IPS DF 4.7 (cell line): ENCODE measurements at regions not wholly inside any gene's neighbourhood (a gene's known extent, or its start where the extent isn't known, plus 50 kb on each side); places are given as distances from the start of the nearest gene placed in this dataset.

Source experiments
- DNase-seq: peaks from one replicate; pipeline ENCODE4 v3.0.0-alpha.2; 2013; ENCODE audit warnings: low spot score; ENCODE audit errors: extremely low read depth

DNA sequence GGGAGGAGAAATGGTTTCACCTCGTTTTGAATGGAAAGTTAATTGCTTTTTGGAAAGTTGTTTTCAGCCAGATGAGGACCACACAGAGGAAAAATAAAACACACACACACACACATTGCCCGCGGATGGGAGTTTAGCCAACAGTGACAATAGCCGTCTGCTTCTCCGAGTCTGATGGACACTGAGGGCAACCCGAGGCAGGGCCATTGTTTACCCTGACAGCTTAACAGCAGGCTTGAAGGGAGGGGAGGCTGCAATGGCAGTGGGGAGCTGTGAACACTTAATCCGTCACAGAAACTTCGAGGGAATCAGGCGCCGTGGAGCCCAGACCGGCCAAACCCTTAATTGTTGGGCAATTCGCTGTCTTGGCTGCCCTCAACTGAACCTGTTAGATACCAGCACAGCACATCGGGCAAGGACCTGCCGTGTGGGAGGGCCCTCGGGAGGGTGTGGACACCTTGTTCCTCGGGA is 145.9 kb downstream of the ACKR3 start:
- DNase-seq: no peak

DNA sequence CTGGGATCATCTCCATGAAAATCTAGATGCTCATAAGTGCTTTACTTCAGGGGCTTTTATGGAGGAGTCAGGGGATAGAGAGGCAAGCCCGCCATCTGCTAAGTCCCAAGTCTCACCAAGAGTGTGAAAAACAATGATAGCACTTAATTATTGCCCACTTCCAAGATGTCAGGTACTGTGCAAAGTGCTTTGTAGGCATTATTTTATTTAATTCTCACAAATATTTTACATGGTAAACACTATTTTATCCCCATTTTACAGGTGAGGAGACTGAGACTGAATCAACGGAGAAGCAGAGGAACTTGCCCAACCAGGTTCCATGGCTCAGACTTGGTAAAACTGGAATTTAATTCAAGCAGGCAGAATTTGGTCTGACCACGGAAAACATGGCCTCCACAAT is 147.5 kb downstream of the ACKR3 start:
- no peak for DNase-seq

DNA sequence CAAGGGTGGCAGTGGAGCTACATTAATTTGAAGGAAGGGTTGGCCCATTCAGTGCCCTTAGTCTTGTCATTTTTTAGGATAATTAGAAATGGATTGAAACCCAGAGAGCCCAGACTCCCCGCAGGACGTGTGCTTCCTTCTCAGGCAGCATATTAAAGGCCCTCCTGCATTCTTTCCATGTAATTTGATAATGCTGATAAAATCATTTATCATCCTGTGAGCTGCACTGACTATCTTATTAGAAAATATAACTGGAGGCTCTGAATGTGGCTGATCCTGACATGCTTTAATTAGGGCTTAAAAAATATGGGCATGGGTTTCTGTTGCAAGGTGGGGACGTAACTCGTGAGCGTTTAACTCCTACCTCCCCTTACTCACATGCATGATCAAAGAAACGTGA is 148.1 kb downstream of the ACKR3 start:
- no peak for DNase-seq

DNA sequence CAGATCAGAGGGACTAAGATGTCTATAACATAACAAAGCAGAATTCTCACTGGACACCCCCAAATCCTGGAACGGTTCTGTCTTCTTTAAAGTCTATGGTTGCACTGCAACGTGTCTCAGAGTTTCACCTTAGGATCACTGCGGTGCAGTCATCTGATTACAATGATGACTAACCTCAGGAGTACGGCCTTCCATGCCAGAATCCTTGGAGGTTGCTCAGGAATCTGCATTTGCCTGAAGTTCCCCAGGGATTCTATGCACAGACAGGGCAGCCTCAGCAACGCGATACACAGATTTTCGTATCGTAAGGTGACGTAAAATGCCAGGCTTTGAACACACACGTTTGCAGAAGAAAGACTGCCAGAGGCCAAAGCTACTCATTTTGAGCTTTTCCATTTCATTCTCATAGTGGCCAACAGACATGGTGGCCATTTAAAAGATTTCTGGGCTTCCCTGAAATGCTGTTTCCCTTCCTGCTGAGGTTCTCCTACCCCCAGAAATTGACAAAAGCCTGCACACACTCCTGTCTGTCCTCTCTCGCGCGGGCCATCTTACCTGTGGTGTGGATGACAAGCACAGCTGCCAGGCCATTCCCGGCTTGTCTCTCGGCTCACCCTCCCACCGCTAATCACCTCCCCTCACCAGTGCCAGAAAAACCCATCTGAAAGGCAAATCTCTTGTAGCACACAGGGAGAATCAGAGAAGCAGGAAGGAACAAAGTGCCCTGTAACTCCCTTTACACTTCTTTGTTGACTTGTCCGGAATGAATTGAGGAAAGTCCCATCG is 148.8 kb downstream of the ACKR3 start:
- DNase-seq: no peak

- DNase-seq: no peak
These were observed 149.6 kb downstream of the ACKR3 start for GRCh38 chr2:236719192-236719635.

DNA sequence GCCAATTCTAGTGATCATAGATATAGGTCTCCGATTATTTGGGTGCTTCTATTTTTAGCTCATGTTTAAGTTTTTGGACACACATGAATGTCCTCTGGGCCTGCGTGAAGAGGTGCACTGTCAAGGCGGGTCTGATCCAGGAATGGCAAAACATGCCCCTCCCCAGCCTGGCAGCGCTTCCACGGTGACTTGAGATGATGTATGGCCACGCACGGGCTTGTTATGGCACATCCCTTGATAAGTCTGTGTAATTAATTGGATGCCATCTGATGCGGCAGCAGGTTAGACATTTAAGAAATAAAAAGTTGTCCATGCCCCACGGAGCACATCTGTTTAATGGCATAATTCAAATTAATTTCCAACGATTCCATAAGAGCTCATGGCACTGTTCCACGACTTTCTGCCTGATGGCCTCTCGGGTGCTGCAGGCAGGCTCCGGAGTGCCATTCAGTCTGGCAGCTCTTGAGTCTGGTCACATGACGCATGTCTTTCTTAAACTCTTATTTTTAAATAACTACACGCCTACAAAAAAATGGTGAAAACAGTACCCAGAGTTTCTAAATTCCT is 151.4 kb downstream of the ACKR3 start:
- DNase-seq: no peak

DNA sequence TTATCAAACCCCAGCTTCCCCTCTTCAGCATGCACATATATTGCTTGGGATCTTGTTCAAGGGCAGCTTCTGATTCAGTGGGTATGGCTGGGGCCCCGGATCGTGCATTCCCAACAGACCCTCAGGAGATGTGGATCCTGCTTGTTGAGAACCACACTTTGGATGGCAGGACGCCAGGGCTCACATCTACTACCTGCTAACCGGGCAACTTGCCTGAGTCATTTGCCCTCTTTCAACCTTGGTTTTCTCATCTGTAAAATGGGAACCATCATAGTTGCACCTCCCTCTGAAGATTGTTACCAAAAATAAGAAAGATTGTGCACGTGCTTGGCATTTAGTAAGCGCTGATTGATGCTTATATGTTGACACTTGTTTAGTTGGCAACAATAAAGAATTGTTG is 154.6 kb downstream of the ACKR3 start:
- DNase-seq: no peak

DNA sequence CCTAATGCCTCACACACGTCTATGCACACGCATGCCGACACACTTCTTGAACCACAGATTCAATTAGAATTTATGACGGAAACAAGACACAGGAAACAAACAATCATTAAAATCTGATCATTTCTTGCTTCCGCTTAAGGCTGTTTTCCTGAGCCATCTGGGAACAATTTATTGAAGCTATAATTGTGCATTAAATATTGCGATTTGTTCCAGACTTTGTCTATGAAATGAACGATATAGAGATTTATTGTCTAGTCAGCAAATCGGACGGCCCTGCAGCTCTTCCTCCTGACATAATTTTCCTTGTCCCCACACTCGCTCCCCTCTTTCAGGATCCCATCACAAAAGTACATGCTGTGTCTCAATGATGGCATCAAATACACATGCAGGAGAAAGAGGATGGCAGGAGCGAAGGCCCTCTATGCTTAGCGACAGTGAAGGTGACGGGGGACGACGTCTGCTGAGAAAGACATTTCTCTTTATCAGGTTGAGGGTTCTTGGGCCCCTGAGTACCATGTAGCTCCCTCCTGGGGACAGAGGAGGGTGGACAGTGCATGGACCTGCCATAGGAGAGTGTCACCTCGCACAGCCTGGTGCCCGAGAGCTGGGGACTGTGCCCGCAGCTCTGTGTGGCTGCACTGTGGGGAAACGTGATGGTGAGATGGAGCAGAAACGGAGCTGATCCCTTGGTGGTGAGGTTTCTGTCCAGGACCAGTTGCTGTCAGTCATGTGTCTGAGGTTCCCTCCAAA is 157.3 kb downstream of the ACKR3 start:
- DNase-seq: no peak

DNA sequence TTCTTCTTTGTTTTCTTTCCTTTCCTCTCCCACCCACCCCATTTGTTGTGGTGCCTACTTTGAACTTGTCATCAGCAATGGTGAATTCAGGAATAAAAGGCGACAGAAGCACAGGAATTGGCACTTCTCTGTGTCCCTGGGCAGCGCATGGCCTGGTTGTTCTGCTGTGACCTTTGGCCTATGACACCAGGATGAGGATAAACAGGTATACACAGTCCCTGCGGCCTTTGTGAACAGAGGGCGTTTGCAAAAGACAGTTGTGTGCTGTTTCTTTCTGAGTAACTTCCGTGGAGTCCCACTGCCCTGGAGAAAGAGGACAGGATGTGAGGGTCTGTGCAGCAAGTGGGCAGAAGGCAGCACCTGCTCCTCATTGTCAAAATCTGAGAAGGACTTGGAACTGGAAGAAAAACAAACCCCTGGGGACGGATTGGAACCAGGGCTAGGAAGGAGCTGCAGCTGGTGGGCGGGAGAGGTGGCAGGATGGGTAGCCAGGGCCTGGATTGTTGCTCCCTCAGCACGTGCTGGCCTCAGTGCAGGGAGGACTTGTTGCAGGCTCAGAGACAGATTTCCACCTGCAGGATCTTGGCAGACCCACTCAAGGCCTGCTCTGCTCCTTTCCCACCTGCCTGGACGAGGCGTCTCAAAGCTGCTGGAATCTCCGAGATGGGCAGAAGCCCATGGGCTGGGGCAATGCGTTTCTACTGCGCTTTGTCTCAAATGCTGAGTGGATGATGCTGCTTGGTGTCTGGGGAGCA is 159.5 kb downstream of the ACKR3 start:
- no peak for DNase-seq

GRCh38 chr2:236730393-236730792 is 160.8 kb downstream of the ACKR3 start:
- DNase-seq: no peak

DNA sequence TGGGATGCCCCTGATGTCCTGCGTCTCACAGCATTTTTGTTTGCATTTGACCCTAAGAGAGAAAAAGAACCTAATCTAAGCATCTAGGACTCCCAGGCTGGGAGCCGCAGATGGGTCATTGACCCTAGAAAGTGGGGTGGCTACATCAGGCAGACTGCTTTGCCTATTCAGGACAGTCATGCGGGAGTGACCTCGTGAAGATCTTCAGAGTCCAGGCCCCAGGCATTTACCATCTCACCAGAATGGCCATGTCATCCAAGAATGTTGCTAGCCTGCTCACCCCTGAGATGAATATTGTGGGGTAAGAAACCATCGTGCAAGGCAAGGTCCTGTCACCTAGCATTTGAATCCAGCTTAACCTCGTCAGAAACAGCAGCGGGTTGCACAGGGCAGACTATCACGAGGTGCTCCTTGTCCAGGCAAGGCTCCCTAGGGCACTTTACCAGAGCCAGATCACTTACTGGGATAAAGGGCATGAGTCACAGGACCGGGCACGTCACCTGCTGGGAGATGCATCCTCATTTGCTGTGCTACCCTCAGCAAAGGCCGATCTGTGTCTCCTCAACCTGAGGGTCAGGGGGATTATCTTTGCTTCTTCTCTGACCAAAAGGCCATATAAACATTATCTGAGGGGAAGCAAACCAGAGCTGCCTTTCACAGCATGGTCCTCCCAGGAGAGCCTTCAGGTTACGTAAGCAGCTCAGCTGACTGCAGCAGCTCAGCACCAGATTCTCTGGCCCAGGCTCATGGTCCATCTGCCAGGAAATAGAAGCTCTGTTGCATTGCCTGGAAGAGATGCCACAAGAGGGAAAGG is 162.3 kb downstream of the ACKR3 start:
- DNase-seq: no peak

DNA sequence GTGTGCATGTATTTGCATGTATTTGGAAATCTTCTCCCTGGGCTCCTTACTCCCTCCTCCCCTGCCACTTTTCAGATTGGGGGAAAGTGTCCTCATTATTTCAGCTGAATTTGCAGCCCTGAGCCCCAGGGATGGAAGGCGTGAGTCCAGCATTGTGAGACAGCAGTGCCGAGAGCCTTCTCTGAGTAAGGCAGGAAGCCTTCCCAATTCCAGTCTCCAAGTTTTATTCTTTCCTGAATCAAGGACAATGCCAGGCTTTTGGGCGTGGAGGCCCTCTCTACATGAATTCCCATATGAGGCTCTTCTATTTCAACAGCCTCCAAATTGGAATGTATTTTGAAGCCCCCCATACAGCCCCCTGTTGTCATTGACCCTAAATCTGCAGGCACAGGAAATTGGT is 163.5 kb downstream of the ACKR3 start:
- no peak for DNase-seq

DNA sequence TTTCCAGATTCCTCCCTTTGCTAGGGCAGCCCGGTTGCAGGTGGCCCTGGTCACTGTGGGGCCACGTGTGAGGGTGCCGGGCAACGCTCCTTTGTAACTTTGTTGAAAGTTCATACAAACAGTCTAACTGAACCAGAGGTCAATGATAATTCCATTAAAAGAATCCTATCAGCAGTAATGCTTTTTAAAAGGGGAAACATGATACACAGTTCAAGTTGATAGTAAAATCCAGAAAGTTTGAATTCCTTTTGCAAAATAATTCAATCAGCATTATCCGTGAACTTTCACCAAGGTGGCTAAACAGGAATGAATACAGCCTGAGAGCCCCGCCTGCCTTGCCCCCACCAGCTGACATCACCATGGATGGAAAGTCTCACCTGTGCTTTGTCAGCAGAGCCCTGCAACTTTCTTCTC is 166.2 kb downstream of the ACKR3 start:
- no peak for DNase-seq

DNA sequence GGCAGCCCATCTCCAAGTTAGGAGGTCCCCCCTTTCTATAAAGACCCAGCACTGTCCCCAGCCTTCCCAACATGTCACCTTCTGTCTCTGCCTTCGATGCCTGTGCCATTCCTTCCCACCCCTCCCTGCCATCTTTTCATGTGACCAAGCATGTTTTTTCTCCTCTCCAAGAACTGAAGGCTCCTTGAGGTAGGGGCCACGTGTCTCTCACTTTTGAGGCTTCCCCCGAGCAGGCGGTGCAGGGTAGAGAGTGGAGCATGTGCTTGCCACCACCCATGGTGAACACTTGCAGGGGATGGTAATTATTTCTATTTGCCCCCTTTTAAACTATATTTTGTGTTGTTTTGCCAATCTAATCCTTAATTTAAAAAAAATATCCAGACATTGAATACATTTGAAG is 168.4 kb downstream of the ACKR3 start:
- no peak for DNase-seq

DNA sequence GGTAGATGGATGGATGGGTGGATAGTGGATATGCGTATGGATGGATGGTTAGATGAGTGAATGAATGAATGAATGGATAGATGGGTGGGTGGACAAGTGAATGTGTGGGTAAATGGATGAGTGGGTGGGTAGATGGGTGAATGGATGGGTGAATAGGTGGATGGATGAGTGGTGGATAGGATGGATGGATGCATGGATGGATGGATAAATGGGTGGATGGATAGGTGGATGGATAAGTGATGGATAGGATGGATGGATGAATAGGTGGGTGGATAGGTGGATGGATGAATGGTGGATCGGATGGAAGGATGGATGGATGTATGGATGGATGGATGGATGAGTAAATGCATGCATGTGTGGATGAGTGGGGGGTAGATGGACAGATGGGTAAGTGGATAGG is 169.3 kb downstream of the ACKR3 start:
- no peak for DNase-seq

DNA sequence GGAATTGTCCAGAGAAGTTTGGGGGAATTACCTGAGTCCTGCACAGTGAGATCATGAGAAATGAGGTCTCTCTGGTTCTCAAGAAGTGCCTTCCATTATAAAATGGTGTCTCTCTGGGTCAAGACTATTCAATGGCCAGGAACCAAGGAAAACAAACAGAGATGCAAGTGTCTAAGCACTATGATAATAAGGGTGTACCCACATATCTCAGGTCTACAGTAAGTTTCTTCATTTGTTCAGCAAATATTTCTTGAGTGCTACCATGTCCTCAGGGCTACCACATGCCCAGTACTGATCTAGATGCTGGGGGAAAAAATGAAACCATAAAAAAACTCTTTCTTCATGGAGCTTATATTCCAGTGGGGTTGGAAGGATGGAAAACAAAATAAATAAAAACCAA is 170.0 kb downstream of the ACKR3 start:
- DNase-seq: no peak

- no peak for DNase-seq
These were observed 170.9 kb downstream of the ACKR3 start for GRCh38 chr2:236740506-236740905.

- no peak for DNase-seq
These were observed 173.7 kb downstream of the ACKR3 start for GRCh38 chr2:236743039-236743920.

DNA sequence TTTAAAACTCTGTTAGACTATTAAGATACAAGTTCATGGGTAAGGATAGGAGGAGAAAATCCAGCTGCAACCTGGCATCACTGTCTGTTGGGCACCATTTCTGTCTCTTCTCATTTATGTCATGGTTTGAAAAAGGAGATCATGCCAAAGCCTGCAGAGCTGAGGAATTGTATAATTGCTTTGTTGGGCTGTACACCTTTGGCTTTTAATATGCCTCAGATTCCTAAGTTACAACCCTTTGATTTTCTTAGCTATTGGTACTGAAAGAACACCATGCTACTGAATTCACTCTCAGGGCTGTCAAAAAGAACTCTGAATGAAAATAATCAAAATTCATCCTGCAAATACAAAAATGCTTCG is 174.3 kb downstream of the ACKR3 start:
- DNase-seq: no peak

- DNase-seq: no peak
These were observed 174.7 kb downstream of the ACKR3 start for GRCh38 chr2:236744281-236744705.
